ENCODE measurements at regions not wholly inside any gene's neighbourhood (a gene's known extent, or its start where the extent isn't known, plus 50 kb on each side); places are given as distances from the start of the nearest gene placed in this dataset.
"Not testable (repeated sequence)": the region's sequence is repeated elsewhere in the genome, so short reads cannot be mapped to it uniquely, and the experiment has no call there.

- ChIA-PET POLR2A (no interaction called here), CTCF (no interaction called here)
- H3K27ac Mint-ChIP-seq = no peak overlapping the region
- no peaks in the 10 kb centered on the region for H3K27me3 Mint-ChIP-seq
- H3K36me3 Mint-ChIP-seq (ENCODE audit: low read depth) = no peaks in the 10 kb centered on the region
- DNase-seq = no peak
- H3K4me3 Mint-ChIP-seq = no peak overlapping the region
- no peaks in the 10 kb centered on the region for H3K4me1 Mint-ChIP-seq
- H3K9me3 Mint-ChIP-seq = no peaks in the 10 kb centered on the region
Measured at GRCh38 chr6:81948861-81949260, 196.4 kb upstream of the TENT5A start.

GRCh38 chr6:81948196-81948595, 195.7 kb upstream of the TENT5A start:
- H3K4me1 Mint-ChIP-seq; CTCF ChIA-PET; H3K9me3 Mint-ChIP-seq; DNase-seq; H3K27me3 Mint-ChIP-seq; H3K4me3 Mint-ChIP-seq; H3K27ac Mint-ChIP-seq; H3K36me3 Mint-ChIP-seq (ENCODE audit: low read depth); POLR2A ChIA-PET: not testable (repeated sequence)

- no peaks in the 10 kb centered on the region for H3K27me3 Mint-ChIP-seq
- H3K9me3 Mint-ChIP-seq = no peaks in the 10 kb centered on the region
- no peak overlapping the region for H3K27ac Mint-ChIP-seq
- CTCF ChIA-PET = no interaction called here
- H3K4me3 Mint-ChIP-seq = no peak overlapping the region
- H3K36me3 Mint-ChIP-seq (ENCODE audit: low read depth) = no peaks in the 10 kb centered on the region
- DNase-seq = no peak
- POLR2A ChIA-PET = no interaction called here
- no peaks in the 10 kb centered on the region for H3K4me1 Mint-ChIP-seq
Measured at GRCh38 chr6:81944661-81945060, 192.2 kb upstream of the TENT5A start.

GRCh38 chr6:81942842-81943241, 190.4 kb upstream of the TENT5A start:
- H3K27me3 Mint-ChIP-seq; POLR2A ChIA-PET; H3K4me1 Mint-ChIP-seq; DNase-seq; H3K36me3 Mint-ChIP-seq (ENCODE audit: low read depth); CTCF ChIA-PET; H3K4me3 Mint-ChIP-seq; H3K27ac Mint-ChIP-seq; H3K9me3 Mint-ChIP-seq: not testable (repeated sequence)

GRCh38 chr6:81942067-81942370, 189.5 kb upstream of the TENT5A start:
- no peaks in the 10 kb centered on the region for H3K27me3 Mint-ChIP-seq
- no peaks in the 10 kb centered on the region for H3K9me3 Mint-ChIP-seq
- no peaks in the 10 kb centered on the region for H3K4me1 Mint-ChIP-seq
- CTCF ChIA-PET = no interaction called here
- no peaks in the 10 kb centered on the region for H3K36me3 Mint-ChIP-seq (ENCODE audit: low read depth)
- no peak for DNase-seq
- H3K27ac Mint-ChIP-seq = no peak overlapping the region
- POLR2A ChIA-PET = no interaction called here
- no peak overlapping the region for H3K4me3 Mint-ChIP-seq

GRCh38 chr6:81940451-81940985, 188.0 kb upstream of the TENT5A start:
- Mint-ChIP-seq H3K27ac (no peak overlapping the region), H3K4me1 (no peaks in the 10 kb centered on the region), H3K4me3 (no peak overlapping the region), H3K9me3 (no peaks in the 10 kb centered on the region), H3K36me3 (ENCODE audit: low read depth) (no peaks in the 10 kb centered on the region), H3K27me3 (no peaks in the 10 kb centered on the region)
- CTCF ChIA-PET = no interaction called here
- no peak for DNase-seq
- POLR2A ChIA-PET = no interaction called here

GRCh38 chr6:81939766-81940165, 187.3 kb upstream of the TENT5A start:
- no peak overlapping the region for H3K4me3 Mint-ChIP-seq
- CTCF ChIA-PET = no interaction called here
- H3K36me3 Mint-ChIP-seq (ENCODE audit: low read depth) = no peaks in the 10 kb centered on the region
- no peak for DNase-seq
- no peaks in the 10 kb centered on the region for H3K4me1 Mint-ChIP-seq
- no peaks in the 10 kb centered on the region for H3K27me3 Mint-ChIP-seq
- POLR2A ChIA-PET = no interaction called here
- H3K9me3 Mint-ChIP-seq = no peaks in the 10 kb centered on the region
- H3K27ac Mint-ChIP-seq = no peak overlapping the region

GRCh38 chr6:81938991-81939732, 186.7 kb upstream of the TENT5A start:
- POLR2A ChIA-PET = no interaction called here
- Mint-ChIP-seq H3K4me1 (no peaks in the 10 kb centered on the region), H3K4me3 (no peak overlapping the region), H3K27me3 (no peaks in the 10 kb centered on the region), H3K27ac (no peak overlapping the region), H3K9me3 (no peaks in the 10 kb centered on the region), H3K36me3 (ENCODE audit: low read depth) (no peaks in the 10 kb centered on the region)
- no peak for DNase-seq
- CTCF ChIA-PET = no interaction called here

GRCh38 chr6:81938014-81938856, 185.8 kb upstream of the TENT5A start:
- CTCF ChIA-PET = no interaction called here
- Mint-ChIP-seq H3K27me3 (no peaks in the 10 kb centered on the region), H3K36me3 (ENCODE audit: low read depth) (no peaks in the 10 kb centered on the region)

GRCh38 chr6:81937296-81937937, 184.9 kb upstream of the TENT5A start:
- Mint-ChIP-seq H3K9me3 (peaks cover 2% of the 10 kb centered on the region), H3K36me3 (ENCODE audit: low read depth) (no peaks in the 10 kb centered on the region)

More at GRCh38 chr6:81938014-81938856, 185.8 kb upstream of the TENT5A start:
- DNase-seq = no peak
- Mint-ChIP-seq H3K4me3 (no peak overlapping the region), H3K27ac (no peak overlapping the region), H3K9me3 (no peaks in the 10 kb centered on the region), H3K4me1 (no peaks in the 10 kb centered on the region)
- POLR2A ChIA-PET = no interaction called here

GRCh38 chr6:81934936-81935335, 182.5 kb upstream of the TENT5A start:
- Mint-ChIP-seq H3K36me3 (ENCODE audit: low read depth) (no peaks in the 10 kb centered on the region), H3K27me3 (no peaks in the 10 kb centered on the region), H3K4me3 (no peak overlapping the region), H3K27ac (no peak overlapping the region), H3K4me1 (no peaks in the 10 kb centered on the region), H3K9me3 (peaks cover 2% of the 10 kb centered on the region)
- no peak for DNase-seq
- POLR2A ChIA-PET = no interaction called here
- CTCF ChIA-PET = no interaction called here

More at GRCh38 chr6:81937296-81937937, 184.9 kb upstream of the TENT5A start:
- H3K27me3 Mint-ChIP-seq = no peaks in the 10 kb centered on the region
- H3K4me1 Mint-ChIP-seq = no peaks in the 10 kb centered on the region
- no peak overlapping the region for H3K27ac Mint-ChIP-seq
- DNase-seq = no peak
- ChIA-PET CTCF (no interaction called here), POLR2A (no interaction called here)
- H3K4me3 Mint-ChIP-seq = no peak overlapping the region

- ChIA-PET POLR2A (interaction anchor here (0.7 kb wide), 1 partner anchor 16 kb away, joined by 3 read pairs; no protein-coding TSS in a partner anchor), CTCF (no interaction called here)
- no peak overlapping the region for H3K4me3 Mint-ChIP-seq
- no peak overlapping the region for H3K27ac Mint-ChIP-seq
- no peaks in the 10 kb centered on the region for H3K4me1 Mint-ChIP-seq
- no peak for DNase-seq
- no peaks in the 10 kb centered on the region for H3K36me3 Mint-ChIP-seq (ENCODE audit: low read depth)
- H3K27me3 Mint-ChIP-seq = no peaks in the 10 kb centered on the region
- peaks cover 2% of the 10 kb centered on the region for H3K9me3 Mint-ChIP-seq
Measured at GRCh38 chr6:81933608-81934051, 181.1 kb upstream of the TENT5A start.

- Mint-ChIP-seq H3K4me3 (no peak overlapping the region), H3K9me3 (peaks cover 2% of the 10 kb centered on the region), H3K4me1 (no peaks in the 10 kb centered on the region), H3K27me3 (no peaks in the 10 kb centered on the region), H3K36me3 (ENCODE audit: low read depth) (no peaks in the 10 kb centered on the region), H3K27ac (no peak overlapping the region)
- ChIA-PET POLR2A (interaction anchor here (0.7 kb wide), 1 partner anchor 16 kb away, joined by 3 read pairs; no protein-coding TSS in a partner anchor), CTCF (no interaction called here)
- no peak for DNase-seq
Measured at GRCh38 chr6:81933089-81933488, 180.6 kb upstream of the TENT5A start.
